Kidney (tissue), 13 donors: ENCODE measurements at regions not wholly inside any gene's neighbourhood (a gene's known extent, or its start where the extent isn't known, plus 50 kb on each side); places are given as distances from the start of the nearest gene placed in this dataset.

Experiments
- DNase-seq, 5 donors: peaks; one replicate each; pipeline ENCODE4 v3.0.0-alpha.2; 2013 to 2020
- FAIRE-seq: peaks from 2 replicates; lab custom pipeline; 2012; peaks lifted over from hg19 to GRCh38; lab: Jason Lieb, UNC
- H3K27ac ChIP-seq, 2 donors: one replicate each; pipeline ENCODE4 v1.7.0; 2013; ENCODE audit warnings: low read depth in 2 of 2, low read length in 2 of 2, inconsistent platforms in 1 of 2
- H3K27me3 ChIP-seq: one replicate; pipeline ENCODE4 v1.7.1; 2013; ENCODE audit warnings: low read length, inconsistent platforms; ENCODE audit not compliant: control insufficient read depth, insufficient read depth
- H3K36me3 ChIP-seq, 3 donors: one replicate each; pipeline versions ENCODE4 v1.7.0 to v1.7.1; 2013; ENCODE audit warnings: low read length in 3 of 3, control low read depth in 1 of 3, inconsistent platforms in 1 of 3; ENCODE audit not compliant: insufficient read depth in 3 of 3, control insufficient read depth in 2 of 3
- H3K4me1 ChIP-seq, 3 donors: one replicate each; pipeline versions ENCODE4 v1.7.0 to v1.7.1; 2013; ENCODE audit warnings: low read length in 3 of 3, inconsistent platforms in 1 of 3, low read depth in 1 of 3; ENCODE audit not compliant: control insufficient read depth in 2 of 3, insufficient read depth in 2 of 3
- H3K4me3 ChIP-seq, 3 donors: one replicate each; pipeline versions ENCODE4 v1.7.0 to v1.8.1; 2013; ENCODE audit warnings: low read length in 3 of 3, control low read depth in 1 of 3, inconsistent platforms in 1 of 3
- H3K9ac ChIP-seq, 3 donors: one replicate each; pipeline versions ENCODE4 v1.7.0 to v1.7.1; 2013; ENCODE audit warnings: low read length in 3 of 3, control low read depth in 1 of 3, inconsistent platforms in 1 of 3
- H3K9me3 ChIP-seq, 3 donors: one replicate each; pipeline versions ENCODE4 v1.7.0 to v1.7.1; 2013; ENCODE audit warnings: low read length in 3 of 3, control low read depth in 1 of 3, inconsistent platforms in 1 of 3; ENCODE audit not compliant: control insufficient read depth in 2 of 3, insufficient read depth in 1 of 3
- CTCF ChIP-seq: IDR thresholded peaks from 3 replicates; pipeline ENCODE4 v1.5.1; 2012; ENCODE audit warnings: mild to moderate bottlenecking, moderate library complexity, borderline replicate concordance; ENCODE audit not compliant: insufficient read depth; ENCODE audit errors: extremely low read depth
- intact Hi-C: fragments of 100-400 bp; cut with DNase I; formaldehyde crosslinking; loops from one replicate; pipeline ENCODE4 v1.11.1; 2022
- donor health status: control.
- donor health status: control.
- donor health status: control.
- donor health status: control.
- donor health status: control.
- donor health status: DM: yes; HTN: yes; CAD: no.
- donor health status: Normal renal cell carcinoma (clear cell type).

DNA sequence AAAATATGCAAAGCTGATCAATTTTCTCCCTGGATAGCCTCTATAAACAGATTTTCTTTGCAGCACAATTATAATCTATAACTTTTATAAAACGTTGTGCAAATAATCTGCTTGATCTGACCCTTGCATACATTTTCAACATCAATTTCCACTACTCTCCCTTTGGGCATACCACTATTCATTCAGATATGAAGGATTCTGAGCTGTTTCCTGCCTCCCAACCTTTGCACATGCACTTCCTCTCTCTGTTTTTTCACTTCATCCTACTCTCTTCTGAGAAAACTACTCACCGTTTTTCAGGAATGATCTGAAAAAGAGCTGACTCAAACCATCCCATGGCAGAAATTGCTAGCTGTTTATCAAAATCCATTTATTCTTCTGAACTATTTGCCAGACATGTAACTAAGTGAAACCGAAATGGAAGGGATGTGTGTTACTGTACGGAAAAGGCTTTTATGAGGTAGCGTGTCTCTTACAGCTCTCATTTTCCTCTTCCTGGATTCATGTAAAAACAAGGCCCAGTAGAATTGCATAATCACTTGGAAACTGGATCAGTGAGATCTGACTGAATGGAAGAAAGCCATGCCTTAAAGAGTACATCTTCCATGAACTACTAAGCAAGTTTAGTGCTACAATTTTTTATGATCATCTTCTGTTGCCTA is 1447.3 kb upstream of the MIR17HG start:
- H3K27me3 ChIP-seq, result no peaks in the 10 kb centered on the region
- no peak overlapping the region for H3K27ac ChIP-seq
- H3K36me3 ChIP-seq, result no peaks in the 10 kb centered on the region
- H3K9me3 ChIP-seq, result no peaks in the 10 kb centered on the region
- TF ChIP-seq CTCF, result no peak
- H3K9ac ChIP-seq, result no peak overlapping the region
- no peak for FAIRE-seq
- intact Hi-C loops, result no loop called here
- no peak for DNase-seq
- no peak overlapping the region for H3K4me3 ChIP-seq
- no peaks in the 10 kb centered on the region for H3K4me1 ChIP-seq

- H3K4me3 ChIP-seq, result no peak overlapping the region
- no peaks in the 10 kb centered on the region for H3K36me3 ChIP-seq
- no peaks in the 10 kb centered on the region for H3K27me3 ChIP-seq
- TF ChIP-seq CTCF, result no peak
- H3K27ac ChIP-seq, result no peak overlapping the region
- H3K9me3 ChIP-seq, result no peaks in the 10 kb centered on the region
- FAIRE-seq, result no peak
- no peaks in the 10 kb centered on the region for H3K4me1 ChIP-seq
- no peak overlapping the region for H3K9ac ChIP-seq
- no peak for DNase-seq
- intact Hi-C loops, result no loop called here
These were observed 1445.3 kb upstream of the MIR17HG start for GRCh38 chr13:89902223-89902622.

DNA sequence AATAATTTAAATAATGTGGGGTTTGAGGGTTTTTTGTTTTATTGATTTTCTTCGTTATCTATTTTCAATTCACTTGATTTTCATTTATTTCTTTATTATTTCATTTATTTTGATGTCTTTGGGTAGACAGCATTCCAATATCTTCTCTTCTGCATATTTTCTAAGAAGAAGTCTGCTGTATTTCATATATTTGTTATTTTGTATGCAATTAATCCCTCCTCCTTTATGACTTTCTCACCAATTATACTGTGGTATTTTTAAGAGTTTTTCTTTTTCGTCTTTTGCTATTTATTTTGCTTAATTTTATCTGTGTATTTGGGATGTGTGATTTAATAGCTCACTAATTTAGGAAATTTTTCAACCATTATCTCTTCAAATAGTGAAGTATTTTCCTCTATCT is 1444.4 kb upstream of the MIR17HG start:
- FAIRE-seq, result no peak
- no peak for TF ChIP-seq CTCF
- H3K4me1 ChIP-seq, result no peaks in the 10 kb centered on the region

GRCh38 chr13:89910166-89910565 is 1437.3 kb upstream of the MIR17HG start:
- no peak overlapping the region for H3K4me3 ChIP-seq
- FAIRE-seq, result no peak
- no peak overlapping the region for H3K27ac ChIP-seq
- intact Hi-C loops, result no loop called here
- no peak overlapping the region for H3K9ac ChIP-seq
- peak in 1 of 5 donors; percentile 40 for DNase-seq
- TF ChIP-seq CTCF, result no peak
- no peaks in the 10 kb centered on the region for H3K36me3 ChIP-seq
- H3K9me3 ChIP-seq, result no peaks in the 10 kb centered on the region
- H3K4me1 ChIP-seq, result no peaks in the 10 kb centered on the region
- no peaks in the 10 kb centered on the region for H3K27me3 ChIP-seq

More for the DNA sequence above, 1444.4 kb upstream of the MIR17HG start:
- DNase-seq, result no peak
- Histone ChIP-seq H3K9ac (no peak overlapping the region), H3K27ac (no peak overlapping the region), H3K36me3 (no peaks in the 10 kb centered on the region), H3K27me3 (no peaks in the 10 kb centered on the region), H3K4me3 (no peak overlapping the region), H3K9me3 (no peaks in the 10 kb centered on the region)
- intact Hi-C loops, result no loop called here
